HG02610 (cell line): ENCODE measurements at regions not wholly inside any gene's neighbourhood (a gene's known extent, or its start where the extent isn't known, plus 50 kb on each side); places are given as distances from the start of the nearest gene placed in this dataset.

Experiments used
- ATAC-seq: cut with Tn5 transposase; IDR thresholded peaks from one replicate; pipeline ENCODE4 v1.9.1; 2021; ENCODE audit warnings: mild to moderate bottlenecking, moderate library complexity; ENCODE audit not compliant: unreplicated experiment

GRCh38 chr3:147049305-147049704 is 357.0 kb downstream of the ZIC4 start:
- ATAC-seq = no peak

DNA sequence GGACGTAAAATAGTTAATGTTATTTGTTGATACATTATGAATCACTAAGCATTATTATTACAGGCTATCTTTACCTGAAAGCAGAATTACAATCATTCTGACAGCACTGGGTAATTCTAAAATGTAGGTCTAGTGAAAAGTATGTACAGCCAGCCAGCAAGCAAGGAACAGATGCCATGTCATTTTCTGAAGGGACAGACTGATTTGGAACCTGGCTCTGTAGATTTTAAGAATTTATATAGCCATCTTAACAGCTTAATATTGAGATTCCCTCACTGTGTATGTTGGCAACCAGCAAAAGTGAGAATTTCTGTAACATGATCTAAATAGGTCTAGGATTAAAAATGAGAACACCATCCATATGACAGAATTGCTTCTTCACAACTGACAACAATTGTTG is 359.4 kb downstream of the ZIC4 start:
- ATAC-seq = no peak

GRCh38 chr3:147038481-147038880 is 367.9 kb downstream of the ZIC4 start:
- ATAC-seq = no peak

DNA sequence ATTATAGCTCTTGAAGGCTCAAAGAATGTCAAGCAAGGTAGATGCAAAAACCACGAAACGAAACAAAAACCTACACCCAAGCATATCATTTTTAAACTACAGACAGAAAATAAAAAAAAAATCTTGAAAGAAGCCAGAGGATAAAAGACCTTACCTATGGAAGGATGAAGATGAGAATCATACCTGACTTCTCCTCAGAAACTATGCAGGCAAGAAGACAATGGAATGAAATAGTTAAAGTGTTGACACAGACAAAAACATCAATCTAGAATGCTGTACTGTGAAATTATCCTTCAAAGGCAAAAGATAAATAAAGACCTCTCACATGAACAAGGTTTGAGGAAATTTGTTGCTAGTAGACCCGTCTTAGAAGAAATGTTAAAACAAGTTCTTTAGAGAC is 372.0 kb downstream of the ZIC4 start:
- ATAC-seq = no peak

- ATAC-seq = no peak
Observed at GRCh38 chr3:147030274-147030673, 376.1 kb downstream of the ZIC4 start.

DNA sequence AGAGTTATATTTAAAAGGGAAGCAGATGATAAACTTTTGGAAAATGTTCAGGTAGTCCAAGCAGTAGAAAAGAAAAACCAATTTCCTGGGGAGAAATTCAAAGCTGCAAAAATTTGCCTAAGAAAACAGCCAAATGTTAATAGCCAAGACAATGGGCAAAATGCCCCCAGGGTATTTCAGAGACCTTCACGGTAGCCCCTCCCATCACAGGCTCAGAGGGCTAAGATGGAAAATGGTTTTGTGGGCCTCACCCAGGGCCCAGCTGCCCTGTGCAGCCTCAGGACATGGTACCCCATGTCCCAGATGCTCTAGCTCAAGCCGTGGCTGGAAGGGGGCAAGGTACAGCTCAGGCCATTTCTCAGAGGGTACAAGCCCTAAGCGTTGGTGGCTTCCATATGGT is 391.0 kb downstream of the ZIC4 start:
- no peak for ATAC-seq

DNA sequence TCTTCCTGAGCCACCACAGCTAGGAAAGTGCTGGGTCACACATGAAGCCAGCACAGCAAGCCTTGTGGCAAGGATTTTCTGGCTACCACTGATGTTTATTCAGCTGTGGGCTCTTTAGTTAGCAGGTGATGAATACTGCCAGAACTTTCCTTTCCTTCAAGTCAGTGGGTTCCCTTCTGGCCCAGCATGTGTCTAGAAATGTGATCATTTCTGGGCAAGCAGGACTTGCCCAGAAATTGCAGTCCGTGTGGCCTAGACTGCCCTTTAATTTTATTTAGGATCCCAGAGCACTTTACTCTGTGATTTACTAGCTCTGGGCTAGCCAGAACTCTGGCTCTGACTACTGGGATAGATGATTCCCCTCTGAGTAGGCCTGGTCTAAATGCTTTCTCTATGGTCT is 397.5 kb downstream of the ZIC4 start:
- no peak for ATAC-seq

DNA sequence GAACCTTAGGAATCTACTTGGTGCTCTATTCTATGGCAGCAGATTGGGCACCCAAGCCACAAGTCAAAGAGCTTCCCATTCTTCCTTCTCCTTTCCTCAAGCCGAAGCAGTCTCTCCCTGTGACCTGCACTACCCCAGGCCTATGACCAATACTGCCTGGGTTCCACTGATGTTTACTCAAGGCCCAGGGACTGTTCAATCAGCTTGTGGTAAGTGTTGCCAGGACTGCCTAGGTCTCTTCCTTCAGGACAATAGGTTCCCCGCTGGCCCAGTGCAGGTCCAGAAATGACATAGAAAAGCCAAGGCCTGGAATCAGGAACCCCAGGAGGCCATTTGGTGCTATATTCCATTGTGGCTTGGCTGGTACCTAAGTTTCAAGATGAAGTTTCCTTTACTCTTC is 397.9 kb downstream of the ZIC4 start:
- ATAC-seq = no peak

DNA sequence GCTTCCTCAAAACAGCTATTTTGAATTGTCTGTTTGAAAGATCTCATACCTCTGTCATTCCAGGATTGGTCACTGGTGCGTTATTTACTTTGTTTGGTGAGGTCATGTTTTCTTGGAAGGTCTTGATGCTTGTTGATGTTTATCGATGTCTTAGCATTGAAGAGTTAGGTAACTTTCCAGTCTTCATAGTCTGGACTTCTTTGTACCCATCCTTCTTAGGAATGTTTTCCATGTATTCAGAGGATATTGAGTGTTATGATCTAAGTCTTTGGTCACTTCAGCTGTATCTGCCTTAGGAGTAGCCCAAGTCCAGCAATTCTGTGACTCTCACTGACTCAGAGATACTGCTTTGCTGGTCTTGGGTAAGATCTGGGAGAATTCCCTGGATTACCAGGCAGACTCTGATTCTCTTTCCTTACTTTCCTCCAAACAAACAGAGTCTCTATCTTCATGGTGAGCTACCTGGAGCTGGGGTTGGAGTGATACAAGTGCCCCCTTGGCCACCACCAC is 398.6 kb downstream of the ZIC4 start:
- ATAC-seq = no peak

GRCh38 chr3:147002721-147003120 is 397.6 kb upstream of the PLSCR5 start:
- no peak for ATAC-seq

- no peak for ATAC-seq
Observed at GRCh38 chr3:147000274-147000673, 395.1 kb upstream of the PLSCR5 start.

- no peak for ATAC-seq
Observed at GRCh38 chr3:146991907-146992306, 386.8 kb upstream of the PLSCR5 start.

GRCh38 chr3:146975476-146975875 is 370.3 kb upstream of the PLSCR5 start:
- no peak for ATAC-seq

- no peak for ATAC-seq
Observed at GRCh38 chr3:146975032-146975431, 369.9 kb upstream of the PLSCR5 start.

DNA sequence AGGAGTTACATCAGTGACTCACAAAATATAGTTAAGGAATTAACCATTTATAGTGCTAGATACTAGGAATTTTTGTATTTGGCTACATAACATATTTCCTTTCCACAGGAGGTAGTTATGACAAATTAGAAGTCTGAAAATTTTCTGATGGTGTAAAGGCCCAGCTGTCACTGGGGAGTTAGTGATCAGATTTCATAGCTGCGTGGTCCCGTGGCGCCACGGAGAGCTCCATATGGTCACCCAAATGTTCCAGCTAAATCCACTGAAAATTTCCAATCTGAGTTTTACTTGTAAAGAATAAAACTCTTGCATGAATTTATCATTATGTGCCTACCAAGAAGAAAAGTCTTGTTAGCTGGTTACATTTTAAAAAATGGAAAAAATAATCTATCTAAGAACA is 368.9 kb upstream of the PLSCR5 start:
- no peak for ATAC-seq

- no peak for ATAC-seq
Observed at GRCh38 chr3:146972726-146973125, 367.6 kb upstream of the PLSCR5 start.

GRCh38 chr3:146970236-146970635 is 365.1 kb upstream of the PLSCR5 start:
- ATAC-seq = no peak

DNA sequence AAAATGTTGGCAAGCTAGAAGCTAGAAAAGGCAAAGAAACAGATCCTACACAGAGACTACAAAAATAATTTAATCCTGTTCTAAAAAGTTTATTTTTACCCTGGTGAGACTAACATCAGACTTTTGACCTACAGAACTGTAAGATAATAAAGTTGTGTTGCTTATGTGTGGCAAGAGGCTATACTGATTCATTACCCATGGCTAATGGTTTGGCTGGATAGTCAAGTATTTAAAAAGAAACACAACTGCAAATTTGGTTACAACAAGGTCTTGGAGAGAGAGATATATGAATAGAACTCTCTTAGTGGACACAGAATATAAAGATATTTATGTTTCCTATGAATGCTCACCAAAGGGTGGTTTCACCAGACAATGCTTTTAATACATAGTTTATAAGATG is 364.2 kb upstream of the PLSCR5 start:
- no peak for ATAC-seq

- ATAC-seq = no peak
Observed at GRCh38 chr3:146968204-146968651, 363.1 kb upstream of the PLSCR5 start.

DNA sequence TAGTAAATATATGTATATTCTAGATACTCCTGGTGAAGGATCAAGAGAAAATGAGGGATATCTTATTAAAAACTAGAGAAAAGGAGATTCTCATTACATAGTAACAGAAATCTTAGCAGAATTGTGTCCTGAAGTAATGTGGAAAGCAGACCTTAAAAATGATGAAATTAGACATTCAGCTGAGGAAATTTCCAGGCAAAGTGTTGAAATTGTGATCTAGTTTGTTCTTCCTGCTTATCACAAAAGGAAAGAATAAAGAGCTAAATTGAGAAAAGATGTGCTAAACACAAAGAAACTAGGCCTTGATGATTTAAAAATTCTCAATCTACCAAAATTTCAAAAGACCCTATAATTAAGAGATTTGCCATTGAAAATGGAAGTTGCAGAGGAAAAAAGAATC is 362.6 kb upstream of the PLSCR5 start:
- no peak for ATAC-seq

- ATAC-seq = no peak
Observed at GRCh38 chr3:146966124-146966523, 361.0 kb upstream of the PLSCR5 start.

DNA sequence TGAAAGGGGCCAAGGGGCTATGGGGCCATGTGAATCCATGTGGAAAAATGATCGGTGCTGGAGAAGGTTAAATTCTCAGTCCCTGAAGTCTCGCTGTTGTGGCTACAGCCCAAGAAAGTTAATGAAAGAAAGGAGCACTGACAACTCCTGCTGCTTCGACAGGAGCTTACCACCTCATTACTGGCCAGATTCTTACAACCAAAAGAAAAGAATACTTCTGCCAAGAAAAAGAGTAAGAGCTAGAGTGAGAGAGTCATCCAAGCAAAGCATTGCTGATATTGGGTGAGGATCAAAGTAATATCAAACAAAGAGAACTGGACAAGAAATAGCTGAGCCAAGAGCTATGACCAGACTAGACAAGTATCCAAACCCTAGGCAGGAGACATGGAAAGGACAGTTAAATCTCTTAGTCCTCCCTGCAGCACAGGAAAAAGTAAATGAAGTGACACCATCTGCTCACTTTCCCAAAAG is 348.4 kb upstream of the PLSCR5 start:
- ATAC-seq = no peak

GRCh38 chr3:146948985-146949384 is 343.8 kb upstream of the PLSCR5 start:
- no peak for ATAC-seq

DNA sequence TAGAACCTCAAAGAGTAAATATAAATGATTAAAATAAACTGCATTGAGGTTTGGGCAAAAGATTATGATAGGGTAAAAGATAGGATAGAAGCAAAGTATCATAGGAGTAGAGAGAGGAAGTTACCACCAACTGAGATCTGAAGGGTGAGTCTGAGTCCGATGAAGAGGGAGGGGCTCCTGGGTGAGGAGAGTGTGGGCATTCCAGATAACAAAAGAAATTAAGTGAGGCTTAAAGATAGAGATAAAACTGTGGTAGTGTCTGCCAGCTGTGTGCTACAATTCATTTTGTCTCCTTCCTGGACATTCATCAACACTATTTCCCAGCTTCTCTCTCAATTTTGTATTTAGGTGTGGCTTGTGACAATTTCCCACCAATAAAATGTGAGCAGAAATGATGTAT is 343.0 kb upstream of the PLSCR5 start:
- no peak for ATAC-seq
